ENCODE measurements at regions not wholly inside any gene's neighbourhood (a gene's known extent, or its start where the extent isn't known, plus 50 kb on each side); places are given as distances from the start of the nearest gene placed in this dataset.

DNA sequence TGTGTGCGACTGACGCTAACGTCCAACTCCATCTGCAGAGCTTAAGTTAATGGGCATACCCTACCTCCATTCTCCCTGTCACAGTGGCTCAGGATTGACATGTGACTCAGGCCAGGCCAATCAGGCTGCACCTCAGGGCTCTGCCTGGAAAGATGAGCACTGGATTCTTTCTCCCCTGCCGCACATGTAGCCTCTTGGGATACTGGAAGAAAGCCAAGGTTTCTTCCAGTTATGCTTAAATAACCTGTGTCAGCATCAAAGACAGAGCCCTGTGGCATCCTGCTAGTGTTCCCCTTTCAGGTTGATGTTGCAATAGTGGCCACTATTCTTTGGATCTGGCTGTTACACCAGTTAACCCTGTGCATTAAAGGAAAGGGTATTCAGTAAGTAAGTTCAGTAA lies 55.0 kb upstream of the SYT6 start:
- in situ Hi-C loops (cut with HindIII; ENCODE audit: low pct_ligation_motif_present, low pct_unique_long_range_greater_than_20kb, low sequenced_read_pairs), result no loop called here
- DNase-seq, result no peak

DNA sequence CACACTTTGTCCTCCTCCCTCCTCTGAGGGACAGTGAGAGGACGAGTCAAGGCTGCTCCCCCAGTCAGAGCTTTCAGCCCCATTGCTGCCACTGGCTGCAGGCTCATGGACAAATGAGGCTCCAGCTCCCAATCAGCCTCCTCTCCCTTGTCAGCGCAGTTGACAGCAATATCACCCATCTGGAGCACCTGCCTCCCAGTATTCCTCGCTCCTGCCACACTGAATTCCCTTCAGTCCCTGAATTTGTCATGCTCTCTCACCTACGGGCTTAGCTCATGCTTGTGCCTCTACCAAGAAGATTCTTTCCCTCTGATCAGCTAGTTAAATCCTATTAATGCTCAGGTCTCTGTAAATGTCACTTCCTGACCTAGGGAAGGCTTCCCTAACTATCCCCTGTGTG lies 54.4 kb upstream of the SYT6 start:
- in situ Hi-C loops (cut with HindIII; ENCODE audit: low pct_ligation_motif_present, low pct_unique_long_range_greater_than_20kb, low sequenced_read_pairs), result no loop called here
- DNase-seq, result no peak

DNA sequence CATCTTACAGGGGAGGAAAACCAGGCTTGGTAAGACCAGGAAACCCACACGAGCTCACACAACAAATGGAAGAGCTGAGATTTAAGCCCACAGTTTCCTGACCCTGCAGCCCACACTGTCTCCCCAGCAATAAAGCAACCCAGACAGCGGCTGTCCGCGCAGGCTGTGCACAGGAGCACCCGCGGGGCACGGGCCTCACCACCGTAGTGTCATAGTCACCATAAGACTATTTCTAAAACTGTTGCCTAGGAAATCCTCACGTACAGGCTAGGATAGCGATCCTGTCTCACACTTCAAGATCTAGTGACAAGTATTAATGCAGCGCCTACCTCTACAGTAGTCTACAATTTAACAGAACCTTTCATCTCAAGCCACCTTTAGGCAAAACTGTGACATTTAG lies 54.0 kb upstream of the SYT6 start:
- no peak for DNase-seq
- in situ Hi-C loops (cut with HindIII; ENCODE audit: low pct_ligation_motif_present, low pct_unique_long_range_greater_than_20kb, low sequenced_read_pairs), result no loop called here

DNA sequence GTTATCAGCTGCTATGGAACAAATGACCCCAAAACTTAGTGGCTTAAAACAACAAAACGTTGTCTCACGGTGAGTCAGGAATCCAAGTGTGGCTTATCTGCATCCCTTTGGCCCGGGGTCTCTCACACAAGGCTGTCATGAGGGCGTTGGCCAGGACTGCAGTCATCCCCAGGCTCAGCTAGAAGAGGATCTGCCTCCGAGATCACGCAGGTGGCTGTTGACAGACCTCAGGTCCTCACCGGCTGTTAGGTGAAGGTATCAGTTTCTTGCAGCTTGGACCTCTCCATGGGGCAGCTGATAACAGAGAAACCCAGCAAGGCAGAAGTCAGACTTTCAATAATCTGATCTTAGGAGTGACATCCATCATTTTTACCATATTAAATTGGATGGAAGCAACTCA lies 52.7 kb upstream of the SYT6 start:
- in situ Hi-C loops (cut with HindIII; ENCODE audit: low pct_ligation_motif_present, low pct_unique_long_range_greater_than_20kb, low sequenced_read_pairs), result no loop called here
- no peak for DNase-seq

DNA sequence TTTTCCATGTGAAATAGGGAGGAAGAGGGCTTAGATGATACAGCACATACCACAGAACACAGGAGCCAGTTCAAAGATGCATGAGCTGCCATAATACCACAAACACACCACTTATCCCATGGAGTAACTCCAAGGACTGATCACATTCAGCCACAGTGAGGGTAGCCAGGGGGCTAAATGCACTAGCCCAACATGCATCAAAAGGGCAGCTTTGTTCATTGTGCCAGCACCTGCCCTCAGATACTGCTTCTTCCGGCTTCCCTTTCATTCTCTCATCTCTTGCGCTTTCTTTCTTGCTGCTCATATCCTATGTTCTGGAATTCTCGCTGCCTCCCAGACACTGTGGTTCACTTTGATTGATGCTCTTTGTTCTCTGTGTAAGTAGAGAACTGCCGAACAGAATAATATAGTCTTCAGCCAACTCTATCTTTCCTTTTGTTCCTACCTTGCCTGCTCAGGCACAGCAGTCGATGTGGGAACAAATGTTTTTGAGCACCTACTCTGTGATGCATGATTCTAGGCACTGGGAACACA lies 50.0 kb upstream of the SYT6 start:
- no peak for DNase-seq
- in situ Hi-C loops (cut with HindIII; ENCODE audit: low pct_ligation_motif_present, low pct_unique_long_range_greater_than_20kb, low sequenced_read_pairs), result no loop called here

All from ACHN (cell line).